ENCODE measurements at regions not wholly inside any gene's neighbourhood (a gene's known extent, or its start where the extent isn't known, plus 50 kb on each side); places are given as distances from the start of the nearest gene placed in this dataset.
"Not testable (repeated sequence)": the region's sequence is repeated elsewhere in the genome, so short reads cannot be mapped to it uniquely, and the experiment has no call there.

DNA sequence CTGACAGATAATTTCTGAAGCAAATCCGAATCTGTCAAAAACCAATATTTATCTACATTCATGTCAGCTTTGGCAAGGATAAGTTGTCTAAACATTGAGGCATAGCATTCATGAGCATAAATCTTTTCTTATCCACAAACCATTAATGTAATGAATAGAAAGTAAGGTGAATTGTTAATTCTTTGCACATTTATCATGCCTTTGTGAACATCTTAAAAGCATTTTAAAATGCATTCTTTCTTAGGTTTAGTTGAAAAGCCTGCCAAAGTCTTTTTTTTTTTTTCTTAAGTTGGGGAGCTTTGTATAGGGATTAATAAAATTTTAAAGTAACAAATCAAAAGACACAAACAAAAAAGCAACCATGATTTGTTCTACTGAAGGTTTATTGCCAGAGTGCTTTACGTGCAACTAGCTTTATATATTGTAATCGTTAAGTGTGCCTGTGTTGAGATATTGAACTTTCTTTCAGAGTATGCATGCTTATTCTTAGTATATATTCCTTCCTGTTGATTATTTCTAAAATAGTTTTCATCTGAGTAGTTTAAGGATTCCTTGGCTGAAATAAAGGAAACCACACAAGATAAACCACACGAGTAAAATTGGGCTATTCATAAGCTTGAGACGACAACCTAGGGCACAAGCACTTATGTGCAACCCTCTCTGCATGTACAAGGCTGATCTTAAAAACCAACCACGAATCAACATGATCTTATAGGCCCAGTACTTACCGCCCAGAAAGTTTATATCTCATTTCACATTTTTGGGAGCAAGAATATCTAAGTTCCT is 1110.9 kb upstream of the CNTN5 start:
- no peak for DNase-seq

DNA sequence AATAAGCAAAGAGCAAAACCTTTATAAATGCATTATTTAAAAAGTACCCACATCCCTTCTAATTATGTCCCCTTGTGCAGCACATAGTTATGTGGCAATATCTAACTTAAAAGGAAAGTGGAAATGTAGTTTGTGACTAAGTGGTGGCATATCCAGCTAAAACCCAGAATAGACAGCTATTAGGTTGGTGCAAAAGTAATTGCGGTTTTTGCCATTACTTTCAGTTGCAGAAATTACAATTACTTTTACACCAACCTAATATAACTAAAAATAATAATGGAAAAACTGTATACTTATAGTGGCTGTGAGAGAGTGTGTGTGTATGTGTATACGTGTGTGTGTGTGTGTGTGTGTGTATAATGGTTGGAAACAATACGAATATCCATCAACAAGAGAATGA is 1108.1 kb upstream of the CNTN5 start:
- DNase-seq: no peak

DNA sequence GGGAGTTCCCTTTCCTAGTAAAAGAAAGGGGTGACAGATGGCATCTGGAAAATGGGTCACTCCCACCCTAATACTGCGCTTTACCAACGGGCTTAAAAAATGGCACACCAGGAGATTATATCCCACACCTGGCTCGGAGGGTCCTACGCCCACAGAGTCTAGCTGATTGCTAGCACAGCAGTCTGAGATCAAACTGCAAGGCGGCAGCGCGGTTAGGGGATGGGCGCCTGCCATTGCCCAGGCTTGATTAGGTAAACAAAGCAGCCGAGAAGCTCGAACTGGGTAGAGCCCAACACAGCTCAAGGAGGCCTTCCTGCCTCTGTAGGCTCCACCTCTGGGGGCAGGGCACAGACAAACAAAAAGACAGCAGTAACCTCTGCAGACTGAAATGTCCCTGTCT is 1097.8 kb upstream of the CNTN5 start:
- DNase-seq: not testable (repeated sequence)

DNA sequence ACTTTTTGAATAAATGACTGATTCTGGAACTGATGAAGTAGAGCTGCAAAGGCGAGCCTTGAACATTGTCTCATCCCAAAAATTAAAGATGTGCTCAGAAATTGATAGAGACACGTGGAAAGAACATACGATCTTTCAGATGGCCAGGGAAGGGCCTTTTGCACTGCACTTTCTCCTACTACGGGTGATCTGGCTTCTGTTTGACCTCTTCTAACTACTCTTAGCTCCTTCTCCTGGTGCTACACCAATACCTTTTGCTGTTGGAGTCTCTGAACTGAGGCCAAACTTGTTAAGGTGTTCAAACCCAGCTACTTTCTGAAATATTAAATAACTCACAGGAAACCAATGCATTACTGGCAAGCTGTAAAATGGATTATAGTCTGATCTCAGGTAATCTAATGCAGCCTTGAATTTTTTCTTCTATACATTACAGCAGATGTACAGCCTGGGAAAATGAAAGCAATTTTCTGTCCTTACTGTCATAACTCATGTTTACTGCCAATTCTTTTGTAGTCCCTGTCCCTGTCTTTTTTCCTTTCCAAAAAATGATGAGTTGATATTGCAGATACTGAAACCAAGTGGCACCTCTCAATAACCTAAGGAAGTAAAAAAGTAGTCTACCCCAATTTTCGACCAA is 1086.1 kb upstream of the CNTN5 start:
- no peak for DNase-seq

DNA sequence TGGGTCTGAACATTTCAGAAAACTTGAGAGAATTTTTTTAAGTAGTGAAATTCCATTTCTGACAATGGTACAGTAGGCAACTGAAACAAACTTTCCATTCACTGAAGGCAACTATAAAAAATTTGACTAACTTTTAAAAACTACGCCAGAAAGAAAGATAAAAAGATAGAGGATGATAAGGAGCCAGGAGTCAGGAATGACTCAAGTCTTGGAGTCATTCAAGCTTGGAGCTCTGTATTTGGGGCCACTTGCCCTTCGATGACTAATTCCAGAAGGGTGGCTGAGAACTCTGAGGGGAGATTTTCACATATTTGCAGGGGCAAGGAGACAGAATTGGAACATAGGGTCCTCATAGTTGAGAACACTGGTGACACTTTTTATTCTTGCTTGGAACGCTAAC is 1083.2 kb upstream of the CNTN5 start:
- no peak for DNase-seq

DNA sequence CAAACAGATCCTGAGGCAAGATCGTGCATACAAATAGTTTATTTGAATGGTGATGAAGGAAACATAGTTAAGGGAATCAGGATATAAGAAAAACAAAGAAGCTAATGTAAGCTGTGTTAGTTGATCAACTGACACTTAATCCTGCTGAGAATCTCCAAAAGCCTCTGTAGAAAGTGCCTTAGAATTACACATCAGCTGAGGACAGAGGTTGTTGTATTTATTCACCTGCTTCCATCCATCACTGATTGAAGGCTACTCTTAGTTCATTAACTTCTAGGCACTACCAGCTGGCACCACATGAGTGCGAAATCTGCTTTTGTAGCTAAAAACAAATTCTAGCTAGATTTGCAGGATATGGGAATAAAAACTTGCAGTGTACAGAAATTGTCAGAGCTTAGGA is 1082.0 kb upstream of the CNTN5 start:
- no peak for DNase-seq

DNA sequence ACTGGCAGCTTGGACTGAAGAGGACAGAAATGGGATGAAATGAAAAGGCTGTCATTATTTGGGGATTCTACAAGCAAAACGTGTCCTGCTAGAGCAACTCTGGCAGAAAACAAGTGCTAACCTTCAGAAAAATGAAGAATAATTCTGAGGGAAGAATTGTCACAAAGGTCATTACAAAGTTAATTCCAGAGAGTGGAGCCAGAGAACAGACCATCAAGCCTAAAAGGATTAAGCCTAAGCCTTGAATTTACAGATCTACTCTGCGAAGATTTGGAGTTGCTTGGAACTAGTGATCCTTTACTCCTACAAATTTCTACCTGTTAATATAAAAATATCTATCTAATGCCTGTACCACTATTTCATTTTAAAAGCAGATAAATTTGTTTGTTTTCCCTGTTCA is 1077.3 kb upstream of the CNTN5 start:
- DNase-seq: no peak

DNA sequence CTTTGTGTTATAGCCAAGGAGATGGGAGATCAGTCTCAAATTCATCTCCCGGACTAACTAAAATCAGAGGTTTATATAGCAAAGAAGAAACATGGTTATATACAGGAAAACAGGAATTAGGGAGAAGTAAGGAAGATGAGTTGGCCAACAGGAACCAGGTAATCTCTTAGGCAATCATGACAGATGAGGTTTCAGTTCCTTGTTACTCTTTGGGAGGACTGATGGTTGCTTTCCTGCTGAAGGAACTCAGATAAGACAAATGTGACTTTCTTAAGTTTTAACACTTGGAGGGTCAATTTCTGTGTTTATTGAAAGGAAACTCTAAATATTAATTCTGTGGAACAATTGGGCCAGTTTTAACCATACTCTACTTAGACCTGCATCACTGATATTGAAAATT is 1072.0 kb upstream of the CNTN5 start:
- DNase-seq: no peak

DNA sequence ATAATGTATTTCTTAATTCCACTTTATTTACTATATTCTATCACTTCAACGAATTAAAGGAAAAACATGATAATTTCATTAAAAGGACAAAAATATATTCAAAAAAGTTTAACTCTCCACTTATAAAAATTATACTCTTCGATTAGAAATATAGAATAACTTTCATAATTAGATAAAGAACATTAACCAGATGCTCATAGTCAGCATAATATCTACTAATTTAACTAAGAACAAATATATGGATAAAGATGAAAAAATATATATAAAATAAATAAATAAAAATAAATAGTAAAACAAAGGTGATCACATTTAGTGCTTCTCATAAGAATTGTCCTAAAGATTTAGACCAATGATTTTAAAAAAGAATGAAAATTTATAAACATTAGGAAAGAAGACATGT is 1065.2 kb upstream of the CNTN5 start:
- DNase-seq: no peak

DNA sequence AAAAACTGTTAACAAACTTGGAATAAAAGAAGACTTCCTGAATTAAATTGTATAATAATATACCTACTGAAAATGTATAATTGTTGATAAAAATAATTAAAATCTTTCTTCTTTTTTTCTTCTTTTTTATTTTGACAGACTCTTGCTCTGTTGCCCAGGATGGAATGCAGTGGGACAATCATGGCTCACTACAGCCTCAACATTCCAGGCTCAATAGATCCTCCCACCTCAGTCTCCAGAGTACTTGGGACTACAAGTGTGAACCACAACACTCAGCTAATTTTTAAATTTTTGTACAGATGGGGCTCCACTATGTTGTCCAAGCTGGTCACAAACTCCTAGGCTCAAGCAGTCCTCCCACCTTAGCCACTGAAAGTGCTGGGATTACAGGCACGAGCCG is 1063.8 kb upstream of the CNTN5 start:
- no peak for DNase-seq

DNA sequence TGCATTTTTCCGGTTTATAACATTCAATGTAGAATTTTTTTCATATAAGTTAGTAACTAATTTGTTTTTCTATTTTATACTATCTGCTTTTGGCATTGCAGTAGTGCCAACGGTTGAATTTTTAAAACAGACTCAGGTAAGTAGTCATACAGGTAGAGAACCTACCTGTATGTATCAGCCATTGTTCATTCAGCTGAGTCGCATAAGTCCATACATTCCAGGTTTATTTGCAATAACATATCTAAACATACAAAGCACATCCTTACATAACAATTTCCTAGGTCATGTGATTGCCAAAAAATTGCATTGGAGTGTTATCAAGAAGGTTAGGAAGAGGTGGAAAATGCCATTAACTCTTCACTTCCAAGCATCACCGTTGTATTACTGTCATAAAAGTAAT is 1059.3 kb upstream of the CNTN5 start:
- DNase-seq: no peak

DNA sequence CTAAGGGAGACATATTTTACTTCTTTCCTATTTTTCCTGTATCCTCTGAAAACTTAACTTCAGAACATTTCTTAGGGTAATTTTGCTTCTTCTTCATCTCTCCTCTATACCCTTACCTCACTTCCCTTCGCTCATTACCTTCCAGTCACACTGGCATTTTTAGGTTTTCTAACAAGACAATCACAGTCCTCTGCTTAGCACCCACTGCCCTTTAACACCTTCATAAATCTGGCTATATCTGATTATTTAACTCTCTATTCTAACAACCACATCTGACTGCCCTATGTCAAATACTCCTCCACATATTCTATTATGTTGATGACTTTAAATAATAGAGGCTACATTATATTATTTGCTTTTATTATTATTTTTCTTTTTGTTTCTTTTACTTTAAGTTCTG is 1058.0 kb upstream of the CNTN5 start:
- DNase-seq: no peak

DNA sequence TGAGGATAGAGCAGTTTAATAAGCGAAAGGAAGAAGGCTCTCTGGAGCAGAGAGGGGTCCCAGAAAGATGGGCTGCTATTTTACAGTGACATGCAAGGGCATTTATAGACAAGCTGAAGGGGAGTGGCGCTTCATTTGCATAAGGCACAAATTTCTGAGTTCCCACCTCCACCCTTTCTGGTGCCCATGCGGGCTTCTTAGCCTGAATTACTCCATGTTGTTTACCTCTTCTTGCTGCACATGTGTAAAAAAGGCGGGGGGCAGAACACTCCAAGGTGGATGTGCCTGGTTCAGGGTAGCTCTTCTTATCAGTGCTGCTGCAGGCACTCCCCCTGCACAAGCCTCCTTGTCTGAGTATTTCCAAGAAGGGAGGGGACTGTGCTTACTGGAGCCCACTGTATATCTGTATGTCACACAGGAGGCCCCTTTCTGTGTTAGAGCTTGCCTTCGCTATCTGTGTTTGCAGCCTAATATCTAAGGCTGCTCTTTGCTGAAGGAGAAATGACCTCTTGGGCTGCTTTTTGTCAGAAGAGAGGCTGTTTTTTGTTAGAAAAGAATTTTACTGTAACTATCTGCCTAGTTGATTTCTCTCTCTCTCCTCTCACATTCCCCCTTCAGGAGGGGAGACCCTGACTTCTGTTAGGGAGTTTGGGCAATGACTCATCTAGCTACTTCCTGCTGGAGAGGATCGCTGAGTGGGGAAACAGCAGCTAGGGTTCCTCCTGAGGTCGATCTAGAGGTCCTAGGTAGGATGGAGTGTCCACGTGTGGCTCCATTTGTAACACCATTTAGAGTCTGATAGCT is 1057.0 kb upstream of the CNTN5 start:
- DNase-seq: no peak

DNA sequence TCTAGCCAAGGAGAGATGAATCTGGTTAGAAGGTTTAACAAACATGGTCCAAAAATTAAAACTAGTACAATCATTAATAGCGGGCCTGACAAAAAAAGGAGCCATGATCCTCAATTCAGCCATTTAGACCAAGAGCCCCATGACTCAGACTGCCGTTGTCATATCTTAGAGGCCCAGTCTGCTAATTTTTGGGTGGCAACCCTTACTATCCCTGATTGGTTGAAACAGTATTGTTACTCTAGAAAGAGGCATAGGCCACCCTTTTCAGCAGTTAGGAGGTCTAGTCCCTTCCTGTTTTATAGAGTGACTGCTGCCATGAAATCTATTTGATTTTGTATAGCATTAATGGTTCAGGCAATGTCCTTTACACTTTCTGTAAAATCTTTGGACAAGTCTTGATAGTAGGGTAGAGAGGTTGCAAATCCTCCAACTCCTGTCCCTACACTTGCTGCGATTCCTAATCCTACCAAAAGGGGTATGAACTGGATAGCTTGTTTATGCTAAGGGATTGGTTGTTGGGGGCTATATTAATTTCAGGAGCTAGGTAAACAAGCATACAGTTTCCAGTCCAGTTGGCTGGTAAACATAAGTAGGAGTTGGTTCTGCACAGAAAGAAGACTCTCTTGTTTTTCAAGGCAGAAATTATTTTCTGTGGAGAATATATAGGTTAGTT is 1056.3 kb upstream of the CNTN5 start:
- DNase-seq: no peak

DNA sequence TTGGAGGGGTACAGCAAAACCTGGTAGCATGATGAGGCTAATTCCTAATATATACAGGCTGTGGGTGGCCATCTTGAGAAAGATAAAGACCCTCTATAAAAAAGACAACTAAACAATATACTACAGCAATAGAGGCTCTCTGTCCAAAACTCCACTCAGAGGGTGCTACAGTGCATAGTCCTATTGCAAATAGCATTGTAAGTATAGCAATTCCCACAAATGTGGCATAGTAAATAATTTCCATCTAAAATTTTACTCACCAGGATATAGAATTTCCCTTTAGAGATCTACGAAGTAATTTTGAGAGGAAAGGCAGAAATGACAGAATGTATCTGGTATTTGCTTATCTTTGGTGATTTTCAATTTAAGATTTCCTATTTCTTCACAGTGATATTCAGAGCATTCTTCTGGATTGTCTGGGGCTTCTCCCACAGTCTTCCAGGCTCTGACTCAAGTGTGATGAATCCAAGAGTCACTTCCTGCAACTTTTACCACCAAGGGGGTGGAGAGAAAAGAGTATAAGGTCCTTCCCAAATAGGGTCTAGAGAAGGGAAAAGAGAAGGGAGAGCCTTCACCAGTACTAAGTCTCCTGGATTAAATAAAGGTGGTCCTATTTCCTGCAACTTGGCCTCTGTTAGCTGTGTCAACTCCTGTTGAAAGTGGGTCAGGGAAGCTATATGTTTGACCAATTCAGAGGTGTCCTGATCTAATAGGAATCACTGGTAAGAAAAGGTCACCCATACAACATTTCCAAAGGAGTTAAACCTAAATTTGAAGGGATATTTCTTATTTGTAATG is 1054.7 kb upstream of the CNTN5 start:
- no peak for DNase-seq

DNA sequence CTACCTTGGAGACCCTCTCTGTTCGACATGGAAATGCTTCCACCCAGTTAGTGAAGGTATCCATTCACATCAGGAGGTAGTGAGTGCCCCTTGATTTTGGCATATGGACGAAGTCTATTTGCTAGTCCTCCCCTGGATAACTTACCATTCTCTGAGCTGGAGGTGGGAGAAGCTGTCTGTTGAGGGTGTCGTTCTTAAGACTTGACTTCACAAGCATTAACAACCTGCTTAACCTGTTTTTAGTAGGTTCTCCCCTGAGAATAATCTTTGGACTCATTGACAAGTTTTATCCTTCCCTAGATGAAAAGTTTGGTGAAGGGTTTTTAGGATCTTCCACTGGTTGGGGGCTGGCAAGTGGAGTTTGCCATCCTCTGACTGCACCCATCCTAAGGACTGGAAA is 1053.8 kb upstream of the CNTN5 start:
- no peak for DNase-seq

DNA sequence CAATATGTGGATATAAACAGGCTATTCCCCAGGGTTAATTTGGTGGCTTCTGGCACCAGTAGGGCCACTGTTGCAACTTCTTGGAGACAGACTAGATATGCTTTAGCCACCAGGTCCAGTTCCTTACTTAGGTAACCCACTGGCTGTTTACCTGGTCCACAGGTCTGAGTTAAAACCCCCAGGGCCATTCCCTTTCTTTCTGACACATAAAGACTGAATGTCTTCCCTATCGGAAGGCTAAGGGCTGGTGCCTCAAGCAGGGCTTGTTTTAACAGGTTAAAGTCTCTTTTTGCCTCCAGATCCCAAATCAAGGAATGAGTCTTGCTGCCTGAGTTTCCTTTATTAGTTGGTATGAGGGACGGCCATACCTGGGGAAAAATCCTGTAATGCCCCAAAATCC is 1052.7 kb upstream of the CNTN5 start:
- no peak for DNase-seq

DNA sequence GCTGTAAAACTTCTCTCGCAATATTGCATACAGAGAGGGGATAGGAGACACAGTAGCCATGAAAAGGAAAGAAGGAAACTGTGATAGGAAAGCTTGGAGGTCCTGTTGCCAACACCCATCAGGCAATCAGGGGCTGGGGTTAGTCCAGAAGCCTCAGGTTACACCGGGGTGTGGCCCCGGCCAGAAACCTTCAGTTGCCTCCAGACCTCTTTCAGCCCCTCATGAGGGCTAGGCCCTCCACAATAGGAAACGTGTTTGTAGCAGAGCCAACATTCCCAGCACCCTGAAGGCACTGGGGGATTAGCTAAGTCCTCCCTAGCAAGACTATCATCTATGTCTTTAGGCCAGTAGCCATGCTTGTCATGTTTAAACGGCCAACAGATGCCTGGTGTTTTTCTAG is 1048.0 kb upstream of the CNTN5 start:
- DNase-seq: no peak

DNA sequence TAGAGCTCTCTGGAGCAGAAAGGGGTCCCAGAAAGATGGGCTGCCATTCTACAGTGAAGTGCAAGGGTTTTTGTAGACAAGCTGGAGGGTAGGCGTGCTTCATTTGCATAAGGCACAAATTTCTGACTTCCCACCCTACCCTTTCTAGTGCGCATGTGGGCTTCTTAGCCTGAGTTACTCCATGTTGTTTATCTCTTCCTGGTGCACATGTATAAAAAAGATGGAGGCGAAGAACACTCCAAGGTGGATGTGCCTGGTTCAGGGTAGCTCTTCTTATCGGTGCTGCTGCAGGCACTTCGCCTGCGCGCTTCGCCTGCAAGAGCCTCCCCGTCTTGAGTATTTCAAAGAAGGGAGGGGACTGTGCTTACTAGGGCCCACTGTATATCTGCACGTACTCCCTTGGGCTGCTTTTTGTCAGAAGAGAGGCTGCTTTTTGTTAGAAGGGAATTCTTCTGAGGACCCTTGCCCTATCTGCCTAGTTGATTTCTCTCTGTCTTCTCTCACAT is 1047.3 kb upstream of the CNTN5 start:
- DNase-seq: no peak

DNA sequence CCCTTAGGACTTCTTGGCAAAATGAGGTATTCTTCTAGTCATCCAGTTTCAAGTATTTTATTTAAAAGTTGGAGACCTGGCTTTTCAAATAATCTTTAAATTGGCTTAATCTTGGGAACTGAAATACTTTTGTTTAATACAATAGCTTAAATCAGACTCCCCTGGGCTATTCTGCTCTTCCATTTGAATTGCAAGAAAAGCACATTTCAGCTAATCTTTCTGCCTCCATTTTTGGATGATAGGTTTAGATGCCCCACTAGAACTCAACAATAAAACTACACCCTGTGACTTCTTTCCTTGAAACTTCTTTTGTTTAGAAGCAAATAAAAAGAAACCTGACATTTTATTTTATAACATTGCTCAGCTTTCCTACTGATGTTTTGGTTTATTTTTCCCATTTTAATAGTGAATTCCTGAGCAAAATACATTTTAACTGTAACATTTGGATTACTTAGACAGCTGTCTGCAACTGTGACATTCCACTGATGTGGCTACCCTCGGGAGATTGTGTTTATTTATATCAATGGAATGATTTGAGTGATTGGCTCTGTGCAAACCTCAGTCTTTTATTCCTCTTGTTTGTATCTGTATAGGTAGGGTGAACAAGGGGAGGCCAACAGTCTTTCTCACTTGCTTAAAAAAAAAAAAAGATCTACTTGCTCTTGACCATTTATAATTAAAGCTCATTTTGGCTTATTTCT is 1045.8 kb upstream of the CNTN5 start:
- DNase-seq: no peak

DNA sequence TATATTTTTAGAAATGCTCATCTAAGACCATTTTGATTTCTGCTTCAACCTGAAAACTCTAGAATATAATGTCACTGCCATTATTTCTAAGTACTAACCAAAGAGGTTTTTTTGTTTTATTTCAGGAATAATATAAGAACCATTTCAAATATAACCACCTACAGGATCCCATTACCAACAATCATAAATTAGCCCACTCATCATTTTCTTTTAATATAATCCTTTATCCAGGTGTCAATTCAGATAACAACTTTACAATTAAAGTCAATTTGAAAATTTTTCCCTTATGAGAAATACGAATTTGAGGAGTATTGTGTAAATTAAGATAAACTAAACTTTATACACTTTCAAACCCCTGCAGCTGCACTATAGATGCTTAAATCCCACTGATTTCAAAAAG is 1043.0 kb upstream of the CNTN5 start:
- no peak for DNase-seq

DNA sequence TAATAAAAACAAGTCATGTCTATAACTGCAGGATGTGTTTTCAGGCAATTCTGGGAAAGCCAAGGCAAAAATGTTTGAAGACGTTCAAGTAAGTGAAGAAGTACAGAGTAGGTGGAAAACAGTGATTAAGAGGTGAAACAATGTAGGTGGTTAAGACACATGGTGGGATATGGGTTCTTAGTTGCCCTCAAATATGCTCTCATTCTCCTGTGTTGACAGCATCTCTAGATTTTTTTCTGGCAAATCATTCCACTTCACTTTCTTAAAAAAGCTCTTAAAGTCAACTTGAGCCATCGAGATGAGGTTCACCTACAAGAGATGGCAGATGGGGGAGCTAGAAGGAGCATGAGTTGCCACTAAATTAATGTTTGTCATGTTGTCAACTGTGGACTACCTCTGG is 1041.0 kb upstream of the CNTN5 start:
- DNase-seq: no peak
